Neutrophil (primary cell): ENCODE measurements at regions not wholly inside any gene's neighbourhood (a gene's known extent, or its start where the extent isn't known, plus 50 kb on each side); places are given as distances from the start of the nearest gene placed in this dataset.

Source experiments
- H3K27ac ChIP-seq: fragments of 200-600 bp; sonication (generic); 2 replicates; pipeline ENCODE4 v1.5.1; 2016; ENCODE audit warnings: mild to moderate bottlenecking, moderate library complexity
- H3K27me3 ChIP-seq: fragments of 200-600 bp; sonication (generic); 2 replicates; pipeline ENCODE4 v1.6.0; 2016; ENCODE audit warnings: mild to moderate bottlenecking
- H3K36me3 ChIP-seq: fragments of 200-600 bp; sonication (generic); 2 replicates; pipeline ENCODE4 v1.5.1; 2017
- H3K4me1 ChIP-seq, 2 experiments: fragments of 200-600 bp in 1 of 2; sonication (generic) in 1 of 2; 1 replicate in 1 of 2; 2 replicates in 1 of 2; pipeline versions ENCODE4 v1.5.1 to v1.6.1; 2013 to 2016; ENCODE audit warnings: low read depth in 1 of 2, low read length in 1 of 2, mild to moderate bottlenecking in 1 of 2, moderate library complexity in 1 of 2; ENCODE audit not compliant: control insufficient read depth in 1 of 2, insufficient read depth in 1 of 2
- H3K4me3 ChIP-seq, 2 experiments: fragments of 200-600 bp in 1 of 2; sonication (generic) in 1 of 2; 1 replicate in 1 of 2; 2 replicates in 1 of 2; pipeline ENCODE4 v1.5.1; 2013 to 2016; ENCODE audit warnings: low read depth in 1 of 2, low read length in 1 of 2, mild to moderate bottlenecking in 1 of 2, moderate library complexity in 1 of 2
- H3K9me3 ChIP-seq: fragments of 200-600 bp; sonication (generic); 2 replicates; pipeline ENCODE4 v1.5.1; 2016
- CTCF ChIP-seq: fragments of 200-600 bp; sonication (generic); IDR thresholded peaks from 2 replicates; pipeline ENCODE4 v1.5.1; 2016; ENCODE audit warnings: antibody characterized with exemption

- H3K27me3 ChIP-seq = no peaks in the 10 kb centered on the region
- H3K4me1 ChIP-seq = no peaks in the 10 kb centered on the region
- no peaks in the 10 kb centered on the region for H3K9me3 ChIP-seq
- H3K36me3 ChIP-seq = no peaks in the 10 kb centered on the region
- no peak overlapping the region for H3K4me3 ChIP-seq
- TF ChIP-seq CTCF = no peak
- no peak overlapping the region for H3K27ac ChIP-seq
These were observed 1085.8 kb downstream of the TDRD15 start for GRCh38 chr2:22209545-22209944.

- Histone ChIP-seq H3K27ac (no peak overlapping the region), H3K4me3 (no peak overlapping the region), H3K27me3 (no peaks in the 10 kb centered on the region), H3K9me3 (no peaks in the 10 kb centered on the region), H3K4me1 (no peaks in the 10 kb centered on the region), H3K36me3 (no peaks in the 10 kb centered on the region)
- TF ChIP-seq CTCF = no peak
These were observed 1089.5 kb downstream of the TDRD15 start for GRCh38 chr2:22213237-22213636.

GRCh38 chr2:22215517-22215916 lies 1091.7 kb downstream of the TDRD15 start:
- Histone ChIP-seq H3K27ac (no peak overlapping the region), H3K9me3 (no peaks in the 10 kb centered on the region), H3K36me3 (no peaks in the 10 kb centered on the region), H3K27me3 (no peaks in the 10 kb centered on the region), H3K4me3 (no peak overlapping the region), H3K4me1 (no peaks in the 10 kb centered on the region)
- no peak for TF ChIP-seq CTCF

GRCh38 chr2:22217881-22218280 lies 1094.1 kb downstream of the TDRD15 start:
- H3K27ac ChIP-seq = no peak overlapping the region
- H3K27me3 ChIP-seq = no peaks in the 10 kb centered on the region
- no peak overlapping the region for H3K4me3 ChIP-seq
- H3K9me3 ChIP-seq = no peaks in the 10 kb centered on the region
- no peak for TF ChIP-seq CTCF
- no peaks in the 10 kb centered on the region for H3K4me1 ChIP-seq
- H3K36me3 ChIP-seq = no peaks in the 10 kb centered on the region

GRCh38 chr2:22221006-22221405 lies 1097.2 kb downstream of the TDRD15 start:
- Histone ChIP-seq H3K4me1 (no peaks in the 10 kb centered on the region), H3K27ac (no peak overlapping the region), H3K9me3 (no peaks in the 10 kb centered on the region), H3K27me3 (no peaks in the 10 kb centered on the region), H3K4me3 (no peak overlapping the region), H3K36me3 (no peaks in the 10 kb centered on the region)
- no peak for TF ChIP-seq CTCF

- Histone ChIP-seq H3K27me3 (no peaks in the 10 kb centered on the region), H3K9me3 (no peaks in the 10 kb centered on the region), H3K27ac (no peak overlapping the region), H3K36me3 (no peaks in the 10 kb centered on the region), H3K4me1 (no peaks in the 10 kb centered on the region), H3K4me3 (no peak overlapping the region)
- TF ChIP-seq CTCF = no peak
These were observed 1115.2 kb downstream of the TDRD15 start for GRCh38 chr2:22238967-22239366.
